Ovary (tissue), 3 donors: ENCODE measurements at regions not wholly inside any gene's neighbourhood (a gene's known extent, or its start where the extent isn't known, plus 50 kb on each side); places are given as distances from the start of the nearest gene placed in this dataset.

Experiments used
- POLR2A ChIP-seq: fragments of 450-650 bp; IDR thresholded peaks from one replicate; pipeline ENCODE4 v1.6.1; 2017; ENCODE audit warnings: antibody characterized with exemption, mild to moderate bottlenecking, moderate library complexity
- TF ChIP-seq, protein P1 (sequence below), 3 donors: fragments of 450-650 bp in 2 of 3; fragments of 200-600 bp in 1 of 3; IDR thresholded peaks; one replicate each; pipeline versions ENCODE4 v1.5.1 to v1.8.0; 2016 to 2022; ENCODE audit warnings: antibody characterized with exemption in 3 of 3, mild to moderate bottlenecking in 1 of 3
- donor health status: DM: no; HTN: no; CAD: no.

DNA sequence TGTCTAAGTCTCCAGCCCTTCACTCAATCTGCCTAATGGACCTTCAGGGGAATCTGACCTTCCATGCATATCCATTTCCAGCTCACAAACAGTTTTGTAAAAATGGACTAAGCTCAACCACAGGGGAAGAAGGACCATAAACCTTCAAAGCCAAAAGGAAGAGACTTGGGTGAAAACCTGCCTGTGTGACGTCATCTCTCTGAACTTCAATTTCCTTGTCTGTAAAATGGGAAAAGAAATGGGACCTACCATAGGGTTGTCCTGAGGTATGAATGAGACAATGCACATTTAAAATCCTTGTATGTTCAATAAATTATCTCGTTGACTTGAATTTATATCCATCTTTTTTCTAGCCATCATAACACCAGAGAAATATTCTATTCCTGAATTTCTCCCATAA is 370.7 kb downstream of the INSC start:
- TF ChIP-seq, protein P1, sequence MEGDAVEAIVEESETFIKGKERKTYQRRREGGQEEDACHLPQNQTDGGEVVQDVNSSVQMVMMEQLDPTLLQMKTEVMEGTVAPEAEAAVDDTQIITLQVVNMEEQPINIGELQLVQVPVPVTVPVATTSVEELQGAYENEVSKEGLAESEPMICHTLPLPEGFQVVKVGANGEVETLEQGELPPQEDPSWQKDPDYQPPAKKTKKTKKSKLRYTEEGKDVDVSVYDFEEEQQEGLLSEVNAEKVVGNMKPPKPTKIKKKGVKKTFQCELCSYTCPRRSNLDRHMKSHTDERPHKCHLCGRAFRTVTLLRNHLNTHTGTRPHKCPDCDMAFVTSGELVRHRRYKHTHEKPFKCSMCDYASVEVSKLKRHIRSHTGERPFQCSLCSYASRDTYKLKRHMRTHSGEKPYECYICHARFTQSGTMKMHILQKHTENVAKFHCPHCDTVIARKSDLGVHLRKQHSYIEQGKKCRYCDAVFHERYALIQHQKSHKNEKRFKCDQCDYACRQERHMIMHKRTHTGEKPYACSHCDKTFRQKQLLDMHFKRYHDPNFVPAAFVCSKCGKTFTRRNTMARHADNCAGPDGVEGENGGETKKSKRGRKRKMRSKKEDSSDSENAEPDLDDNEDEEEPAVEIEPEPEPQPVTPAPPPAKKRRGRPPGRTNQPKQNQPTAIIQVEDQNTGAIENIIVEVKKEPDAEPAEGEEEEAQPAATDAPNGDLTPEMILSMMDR (IDR thresholded peaks at IDR 0.05): no peak
- no peak for TF ChIP-seq POLR2A
